ENCODE measurements at regions not wholly inside any gene's neighbourhood (a gene's known extent, or its start where the extent isn't known, plus 50 kb on each side); places are given as distances from the start of the nearest gene placed in this dataset.

DNA sequence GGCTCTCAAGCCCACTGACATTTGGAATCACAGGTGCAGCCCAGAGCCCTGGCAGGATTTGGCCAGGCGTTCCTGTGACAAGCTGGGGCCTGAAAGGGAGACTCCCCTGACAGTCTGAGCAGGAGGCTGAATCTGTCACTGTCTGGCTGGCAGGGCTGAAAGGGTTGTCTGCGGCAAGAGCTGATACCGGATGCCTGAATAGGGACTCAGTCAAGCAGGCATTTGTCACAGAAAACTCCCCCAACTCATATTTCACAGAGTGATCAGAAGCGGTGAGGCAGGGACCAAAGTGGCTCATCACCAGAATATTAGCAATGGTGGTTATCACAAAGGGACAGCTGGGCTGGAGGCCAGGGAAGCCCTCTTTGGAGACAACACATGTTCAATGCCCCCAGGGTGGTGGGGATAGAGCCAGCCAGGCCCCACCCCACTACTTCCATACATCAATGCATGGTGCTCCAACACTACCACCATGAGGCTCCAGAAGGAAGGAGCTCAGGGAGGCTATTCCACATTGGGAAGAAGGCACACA lies 295.5 kb downstream of the DTWD2 start:
- no peak for DNase-seq (ENCODE audit: low read depth in 1 of 2, low spot score in 1 of 2)

- no peak for DNase-seq (ENCODE audit: low read depth in 1 of 2, low spot score in 1 of 2)
Observed at GRCh38 chr5:118687661-118688621, 300.4 kb downstream of the DTWD2 start.

DNA sequence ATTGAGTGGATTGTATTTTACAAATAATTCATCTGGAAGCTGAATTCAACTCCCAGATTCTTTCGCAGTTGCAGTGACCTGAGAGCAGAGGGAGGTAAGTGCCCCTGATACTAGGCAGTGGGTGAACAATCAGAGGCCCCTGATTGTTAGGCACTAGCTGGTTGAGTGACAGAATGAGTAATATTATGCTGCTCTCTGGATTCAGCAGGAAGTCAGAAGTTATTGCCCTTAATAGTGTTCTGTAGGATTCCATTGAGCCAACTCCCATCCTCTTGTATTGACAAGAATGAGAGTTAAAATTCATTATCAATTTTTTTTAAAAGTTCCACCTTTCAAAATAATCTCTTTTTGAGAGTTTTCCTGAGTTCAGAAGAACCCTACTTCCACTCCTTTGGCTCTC lies 301.2 kb downstream of the DTWD2 start:
- DNase-seq (ENCODE audit: low read depth in 1 of 2, low spot score in 1 of 2): no peak

DNA sequence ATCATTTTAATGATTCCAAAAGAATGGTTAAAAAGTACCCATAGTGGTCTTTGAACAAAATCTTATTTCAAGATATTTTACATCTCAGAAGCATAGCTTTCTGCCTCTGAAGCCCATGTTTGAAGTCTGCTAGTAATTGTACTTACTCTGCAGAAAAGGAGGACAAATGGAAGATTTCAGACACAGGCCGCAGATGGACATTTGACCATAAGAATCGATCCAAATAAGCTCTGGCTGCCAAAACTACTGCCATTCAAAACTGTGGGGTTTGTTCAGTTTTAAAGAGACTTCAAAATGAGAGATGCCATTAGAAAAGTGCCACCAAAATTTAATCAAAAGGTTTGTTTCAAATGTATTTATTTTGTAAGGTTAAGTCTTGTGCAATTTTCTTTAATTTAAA lies 306.7 kb downstream of the DTWD2 start:
- no peak for DNase-seq (ENCODE audit: low read depth in 1 of 2, low spot score in 1 of 2)

GRCh38 chr5:118679264-118679940 lies 308.9 kb downstream of the DTWD2 start:
- no peak for DNase-seq (ENCODE audit: low read depth in 1 of 2, low spot score in 1 of 2)

DNA sequence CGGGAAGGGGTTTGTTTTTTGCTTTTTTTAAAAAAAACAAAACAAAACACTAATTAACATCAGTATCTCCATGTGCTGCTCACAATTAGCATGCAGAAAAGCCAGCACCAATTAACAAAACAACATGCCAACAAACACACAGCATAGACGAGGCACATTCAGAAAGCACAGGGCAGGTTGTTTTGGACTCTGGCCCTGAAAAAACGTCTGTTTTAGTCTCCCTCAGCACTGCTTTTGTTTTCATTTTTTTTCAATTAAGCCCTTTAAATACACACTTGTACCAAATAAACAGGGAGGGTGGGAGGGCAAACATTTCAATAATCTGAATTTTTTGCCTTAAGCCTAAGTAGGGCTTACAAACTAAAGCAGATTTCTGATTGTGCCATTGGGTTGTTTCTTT lies 309.6 kb downstream of the DTWD2 start:
- no peak for DNase-seq (ENCODE audit: low read depth in 1 of 2, low spot score in 1 of 2)

- no peak for DNase-seq (ENCODE audit: low read depth in 1 of 2, low spot score in 1 of 2)
Observed at GRCh38 chr5:118675247-118675646, 313.1 kb downstream of the DTWD2 start.

GRCh38 chr5:118657576-118657975 lies 330.8 kb downstream of the DTWD2 start:
- no peak for DNase-seq (ENCODE audit: low read depth in 1 of 2, low spot score in 1 of 2)

GRCh38 chr5:118653872-118654271 lies 334.5 kb downstream of the DTWD2 start:
- no peak for DNase-seq (ENCODE audit: low read depth in 1 of 2, low spot score in 1 of 2)

DNA sequence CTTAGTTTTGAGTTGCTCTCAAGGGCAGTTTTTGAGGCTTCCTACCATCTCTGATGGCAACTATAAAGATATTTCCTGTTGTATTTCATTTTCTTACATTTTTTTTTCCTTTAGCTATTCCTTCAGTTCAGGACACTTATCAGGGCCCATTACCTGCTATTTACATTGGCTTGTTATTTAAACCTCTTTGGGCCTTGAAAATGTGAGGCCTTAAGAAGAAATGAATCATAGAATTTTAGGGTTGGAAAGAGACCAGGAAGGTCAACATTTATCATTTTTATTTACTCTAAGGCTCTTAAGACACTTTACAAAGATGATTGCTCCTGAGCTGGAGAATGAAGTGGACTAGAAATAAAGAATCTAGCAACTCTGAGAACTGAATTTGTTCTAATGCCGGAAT lies 335.2 kb downstream of the DTWD2 start:
- no peak for DNase-seq (ENCODE audit: low read depth in 1 of 2, low spot score in 1 of 2)

DNA sequence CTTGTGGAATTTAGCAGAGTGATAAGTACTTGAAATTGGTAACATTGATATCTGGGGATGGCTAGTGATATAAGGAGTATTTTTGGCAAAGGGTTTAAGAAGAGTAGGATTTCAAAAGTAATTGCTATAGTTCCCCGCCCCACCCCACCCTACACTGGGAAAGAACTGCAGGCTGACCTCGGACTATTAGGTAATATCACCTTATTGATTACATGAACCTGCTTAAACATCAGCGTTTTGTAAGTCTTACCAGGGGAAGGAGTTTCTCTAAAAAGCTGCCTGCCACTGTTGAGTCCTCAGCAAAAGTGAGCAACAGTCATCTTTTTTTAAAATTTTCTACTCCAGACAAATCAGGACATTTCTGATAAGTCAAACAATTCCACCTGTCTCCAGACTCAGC lies 337.3 kb downstream of the DTWD2 start:
- DNase-seq (ENCODE audit: low read depth in 1 of 2, low spot score in 1 of 2): no peak

DNA sequence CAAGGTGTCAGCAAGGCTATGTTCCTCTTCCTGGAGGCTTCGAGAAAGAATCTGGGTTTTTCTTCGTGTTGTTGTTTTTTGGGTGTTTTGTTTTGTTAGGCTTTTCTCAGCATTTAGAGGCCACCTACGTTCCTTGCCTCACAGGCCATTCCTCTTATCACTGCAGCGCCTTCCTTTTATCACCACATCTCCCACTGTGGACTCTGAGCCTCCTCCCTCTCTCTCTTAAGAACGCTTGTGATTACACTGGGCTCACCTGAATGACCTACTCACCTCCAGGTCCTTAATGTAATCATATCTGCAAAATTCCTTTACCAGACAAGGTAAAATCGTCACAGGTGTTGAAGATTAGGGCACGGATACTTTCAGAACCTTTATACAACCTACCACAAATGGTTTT lies 340.8 kb downstream of the DTWD2 start:
- DNase-seq (ENCODE audit: low read depth in 1 of 2, low spot score in 1 of 2): no peak

DNA sequence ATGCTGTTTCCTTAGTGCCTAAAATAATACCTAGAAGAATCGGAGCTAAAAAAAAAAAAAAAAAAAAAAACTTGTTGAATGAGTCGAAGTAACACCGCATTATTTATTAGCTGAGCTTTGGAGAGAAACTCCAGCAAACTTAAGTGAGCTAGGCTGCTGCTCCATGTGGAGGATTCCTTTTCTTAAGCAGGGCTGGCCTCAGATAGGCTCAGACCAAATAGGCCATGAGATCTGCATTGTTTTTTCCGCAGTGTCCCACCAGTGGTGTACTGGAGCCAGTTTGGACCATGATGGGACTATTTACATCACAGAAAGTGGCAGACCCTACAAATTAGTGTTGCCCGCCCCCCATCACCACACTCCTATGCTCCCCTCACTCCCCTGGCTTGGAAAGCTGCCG lies 341.4 kb downstream of the DTWD2 start:
- no peak for DNase-seq (ENCODE audit: low read depth in 1 of 2, low spot score in 1 of 2)

- DNase-seq (ENCODE audit: low read depth in 1 of 2, low spot score in 1 of 2): no peak
Observed at GRCh38 chr5:118637947-118638670, 350.2 kb downstream of the DTWD2 start.

DNA sequence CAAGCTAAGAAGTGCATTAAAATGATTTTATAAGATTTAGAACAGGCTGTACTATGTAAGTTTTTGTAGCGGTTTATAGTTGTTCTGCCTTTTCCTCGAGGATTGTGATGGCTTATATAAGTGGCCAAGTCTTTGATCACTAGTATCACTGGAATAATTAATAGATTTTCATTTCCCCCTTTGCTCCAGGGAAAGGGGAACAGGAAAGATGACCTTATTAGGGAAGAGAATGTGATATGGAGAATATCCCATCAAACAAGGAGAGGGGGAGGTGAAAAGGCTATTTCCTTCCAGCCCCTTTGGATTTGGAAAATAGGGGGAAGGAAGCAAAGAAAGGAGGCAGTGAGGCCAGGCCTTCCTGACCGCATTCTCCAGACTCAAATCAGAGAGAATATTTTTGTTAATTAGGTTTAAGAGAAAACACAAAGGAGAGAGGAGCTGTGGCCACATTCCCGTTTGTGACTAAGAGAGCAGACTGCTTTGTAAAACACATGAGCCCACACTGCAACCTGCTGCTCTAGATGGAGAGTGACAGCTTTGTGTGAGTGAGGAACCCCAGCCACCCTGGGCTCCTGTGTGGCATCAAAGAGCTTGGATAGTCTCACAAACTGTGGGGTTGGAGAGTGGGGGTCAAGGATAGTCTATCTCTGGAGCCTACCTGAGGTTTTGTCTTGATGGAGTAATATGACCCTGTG lies 359.5 kb downstream of the DTWD2 start:
- no peak for DNase-seq (ENCODE audit: low read depth in 1 of 2, low spot score in 1 of 2)

GRCh38 chr5:118620233-118620632 lies 368.1 kb downstream of the DTWD2 start:
- DNase-seq (ENCODE audit: low read depth in 1 of 2, low spot score in 1 of 2): no peak

- DNase-seq (ENCODE audit: low read depth in 1 of 2, low spot score in 1 of 2): no peak
Observed at GRCh38 chr5:118619823-118620222, 368.5 kb downstream of the DTWD2 start.

DNA sequence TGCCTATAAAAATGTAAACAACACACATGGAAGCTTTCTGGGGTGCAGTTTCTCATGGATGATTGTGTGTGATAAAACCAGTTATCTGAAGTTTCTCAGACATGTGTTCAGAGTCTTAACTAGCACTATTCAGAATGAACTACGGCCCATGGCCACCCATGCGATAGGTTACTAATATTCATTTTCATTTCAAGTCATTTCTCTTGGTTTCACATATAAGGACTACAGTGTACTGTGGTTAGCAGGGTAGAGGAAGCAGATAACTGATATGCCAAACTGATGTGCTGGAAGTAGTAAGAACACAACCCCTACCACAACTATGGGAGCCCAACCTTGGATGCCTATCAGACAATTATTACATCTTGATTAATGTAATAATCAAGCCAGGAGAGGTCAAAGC lies 372.1 kb downstream of the DTWD2 start:
- DNase-seq (ENCODE audit: low read depth in 1 of 2, low spot score in 1 of 2): no peak

DNA sequence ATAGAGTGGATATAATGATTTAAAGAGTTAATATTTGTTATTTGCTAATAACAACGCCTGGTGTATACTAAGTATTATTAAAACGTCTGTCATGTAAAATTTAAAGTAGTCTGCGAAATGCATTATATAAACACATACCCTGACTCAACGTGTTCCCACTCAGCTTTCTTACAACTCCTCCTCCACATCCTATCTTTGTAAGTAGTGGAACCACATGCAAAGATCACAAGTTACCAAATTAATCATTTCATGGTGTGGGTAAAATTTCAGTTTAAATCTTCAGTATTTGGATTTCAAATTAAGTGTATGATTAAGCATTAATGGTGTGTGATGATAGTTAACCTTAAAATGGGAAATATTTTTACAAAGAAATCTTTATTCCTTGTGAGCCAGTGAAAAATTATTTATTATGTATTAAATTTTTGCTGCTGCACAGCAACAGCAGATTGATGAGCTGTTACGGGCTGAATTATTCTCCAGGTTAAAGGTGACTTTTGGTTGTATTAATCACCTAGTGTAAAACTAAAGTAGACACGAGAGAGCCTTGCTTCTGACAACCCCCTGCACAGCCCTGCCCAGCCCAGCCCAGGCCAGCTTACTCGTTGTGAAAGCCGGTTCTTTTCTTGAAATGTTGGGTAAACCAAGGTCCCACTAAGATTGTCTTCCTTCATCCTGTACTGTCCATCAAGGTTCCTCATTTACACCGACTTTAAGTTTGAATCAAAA lies 373.5 kb downstream of the DTWD2 start:
- DNase-seq (ENCODE audit: low read depth in 1 of 2, low spot score in 1 of 2): no peak

- no peak for DNase-seq (ENCODE audit: low read depth in 1 of 2, low spot score in 1 of 2)
Observed at GRCh38 chr5:118611332-118611945, 376.9 kb downstream of the DTWD2 start.
